ENCODE measurements at regions not wholly inside any gene's neighbourhood (a gene's known extent, or its start where the extent isn't known, plus 50 kb on each side); places are given as distances from the start of the nearest gene placed in this dataset.

GRCh38 chr2:101608408-101609310 is 88.8 kb upstream of the MAP4K4 start:
- TF ChIP-seq, protein P1, sequence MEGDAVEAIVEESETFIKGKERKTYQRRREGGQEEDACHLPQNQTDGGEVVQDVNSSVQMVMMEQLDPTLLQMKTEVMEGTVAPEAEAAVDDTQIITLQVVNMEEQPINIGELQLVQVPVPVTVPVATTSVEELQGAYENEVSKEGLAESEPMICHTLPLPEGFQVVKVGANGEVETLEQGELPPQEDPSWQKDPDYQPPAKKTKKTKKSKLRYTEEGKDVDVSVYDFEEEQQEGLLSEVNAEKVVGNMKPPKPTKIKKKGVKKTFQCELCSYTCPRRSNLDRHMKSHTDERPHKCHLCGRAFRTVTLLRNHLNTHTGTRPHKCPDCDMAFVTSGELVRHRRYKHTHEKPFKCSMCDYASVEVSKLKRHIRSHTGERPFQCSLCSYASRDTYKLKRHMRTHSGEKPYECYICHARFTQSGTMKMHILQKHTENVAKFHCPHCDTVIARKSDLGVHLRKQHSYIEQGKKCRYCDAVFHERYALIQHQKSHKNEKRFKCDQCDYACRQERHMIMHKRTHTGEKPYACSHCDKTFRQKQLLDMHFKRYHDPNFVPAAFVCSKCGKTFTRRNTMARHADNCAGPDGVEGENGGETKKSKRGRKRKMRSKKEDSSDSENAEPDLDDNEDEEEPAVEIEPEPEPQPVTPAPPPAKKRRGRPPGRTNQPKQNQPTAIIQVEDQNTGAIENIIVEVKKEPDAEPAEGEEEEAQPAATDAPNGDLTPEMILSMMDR (IDR thresholded peaks at IDR 0.05): no peak
- DNase-seq (ENCODE audit: low spot score) (no peak), ATAC-seq (ENCODE audit: low FRiP score) (no peak)

DNA sequence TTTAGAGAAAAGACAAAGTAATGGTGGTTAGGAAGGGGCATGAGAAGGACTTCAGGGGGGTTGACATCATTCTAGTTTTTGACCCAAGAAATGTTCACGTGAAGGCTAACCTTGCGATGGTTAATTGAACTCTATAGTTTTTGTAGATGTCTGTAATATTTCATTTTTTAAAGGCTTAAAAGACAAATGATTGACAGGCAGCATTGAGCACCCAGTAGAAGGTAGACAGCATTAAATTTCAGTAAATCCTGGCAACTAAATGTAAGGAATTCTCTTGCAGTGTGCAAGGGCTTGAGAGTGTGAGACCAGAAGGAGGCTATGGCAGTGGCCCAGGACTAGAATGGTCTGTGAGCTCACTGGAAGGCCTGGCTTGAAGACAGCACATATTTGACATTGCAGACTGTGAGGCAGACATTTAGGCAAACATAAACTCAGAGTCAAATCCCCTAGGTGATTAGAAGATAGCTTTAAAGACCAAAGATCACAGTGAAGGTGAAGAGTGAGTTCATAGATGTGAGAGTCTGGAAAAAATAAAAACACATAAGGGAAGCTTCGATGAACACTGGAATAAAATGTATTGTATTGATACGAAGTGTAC is 100.1 kb upstream of the MAP4K4 start:
- TF ChIP-seq, protein P1 (IDR thresholded peaks at IDR 0.05): no peak
- no peak for DNase-seq (ENCODE audit: low spot score)
- no peak for ATAC-seq (ENCODE audit: low FRiP score)

GRCh38 chr2:101596333-101596732 is 101.2 kb upstream of the MAP4K4 start:
- no peak for ATAC-seq (ENCODE audit: low FRiP score)
- DNase-seq (ENCODE audit: low spot score): no peak
- TF ChIP-seq, protein P1 (IDR thresholded peaks at IDR 0.05): no peak

- TF ChIP-seq, protein P1 (IDR thresholded peaks at IDR 0.05): no peak
- ATAC-seq (ENCODE audit: low FRiP score) (no peak), DNase-seq (ENCODE audit: low spot score) (no peak)
These were observed 110.3 kb upstream of the MAP4K4 start for GRCh38 chr2:101587251-101587650.

DNA sequence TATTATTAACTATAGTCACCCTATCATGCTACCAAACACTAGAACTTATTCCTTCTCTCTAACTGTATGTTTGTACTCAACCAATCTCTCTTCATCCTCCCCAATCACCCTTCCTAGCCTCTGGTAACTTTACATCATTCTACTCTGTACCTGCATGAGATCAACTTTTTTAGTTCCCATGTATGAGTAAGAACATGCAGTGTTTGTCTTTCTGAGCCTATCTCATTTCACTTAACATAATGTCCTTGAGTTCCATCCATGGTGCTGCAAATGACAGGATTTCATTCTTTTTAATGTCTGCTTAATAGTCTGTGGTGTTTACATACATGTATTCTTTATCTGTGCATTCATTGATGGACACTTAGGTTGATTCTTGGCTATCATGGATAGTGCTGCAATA is 108.9 kb upstream of the RFX8 start:
- TF ChIP-seq, protein P1 (IDR thresholded peaks at IDR 0.05): no peak
- ATAC-seq (ENCODE audit: low FRiP score): no peak

GRCh38 chr2:101581675-101582299 is 106.9 kb upstream of the RFX8 start:
- TF ChIP-seq, protein P1 (IDR thresholded peaks at IDR 0.05): no peak
- no peak for DNase-seq (ENCODE audit: low spot score)
- no peak for ATAC-seq (ENCODE audit: low FRiP score)

More for the DNA sequence above, 108.9 kb upstream of the RFX8 start:
- no peak for DNase-seq (ENCODE audit: low spot score)

All from omental fat pad (tissue), 3 donors.